K562 (cell line): ENCODE measurements at regions not wholly inside any gene's neighbourhood (a gene's known extent, or its start where the extent isn't known, plus 50 kb on each side); places are given as distances from the start of the nearest gene placed in this dataset.

Source experiments
- ATAC-seq: fragments of 200-7000 bp; cut with Tn5 transposase; 3 replicates; pipeline ENCODE4 v1.9.1; 2020; ENCODE audit warnings: moderate library complexity
- BruUV-seq: library from RNA; stranded (reverse); fragments of 400-500 nt; replicated peaks from 2 replicates; lab custom pipeline; 2021; lab: Mats Ljungman, UMichigan
- CTCF ChIA-PET: fragments of 300-600 bp; formaldehyde crosslinking; extraction: SDS; loops from one replicate; lab custom pipeline; 2021; ENCODE audit warnings: low intra/inter-chr PET ratio; lab: Yijun Ruan, JAX
- POLR2A ChIA-PET: fragments of 300-600, 350-650 bp; sonication (Branson Sonifier 250); formaldehyde crosslinking; extraction: SDS; loops from one replicate; lab custom pipeline; 2021; ENCODE audit warnings: antibody characterized with exemption, inconsistent platforms; lab: Yijun Ruan, JAX
- DNase-seq, 4 experiments: peaks; one replicate each; pipeline versions ENCODE4 v3.0.0 to v3.0.0-alpha.2; 2011 to 2018; ENCODE audit warnings: low spot score in 3 of 4, mixed read lengths in 3 of 4; ENCODE audit errors: extremely low read depth in 1 of 4
- FAIRE-seq: peaks from 2 replicates; lab custom pipeline; 2011; peaks lifted over from hg19 to GRCh38; lab: Jason Lieb, UNC
- H2AFZ ChIP-seq: 2 replicates; pipeline ENCODE4 v1.6.0; 2011; ENCODE audit warnings: low read depth, low read length, control low read depth, inconsistent platforms
- H3K27ac ChIP-seq: fragments of 200-600 bp; 3 replicates; pipeline ENCODE4 v1.8.0; 2011; ENCODE audit warnings: low read depth, mild to moderate bottlenecking, control low read depth, inconsistent platforms, low read length, moderate library complexity, mixed read lengths; ENCODE audit errors: extremely low read depth
- H3K27me3 ChIP-seq, 2 experiments: fragments of 300-600 bp in 1 of 2; 2 replicates in 1 of 2; 3 replicates in 1 of 2; pipeline versions ENCODE4 v1.6.0 to v1.8.0; 2011; ENCODE audit warnings: inconsistent platforms in 2 of 2, low read length in 2 of 2, mild to moderate bottlenecking in 1 of 2, mixed read lengths in 1 of 2, moderate library complexity in 1 of 2; ENCODE audit not compliant: control insufficient read depth in 2 of 2, insufficient read depth in 2 of 2
- H3K36me3 ChIP-seq: fragments of 300-600 bp; 3 replicates; pipeline ENCODE4 v1.8.0; 2011; ENCODE audit warnings: mild to moderate bottlenecking, low read length, inconsistent platforms; ENCODE audit not compliant: control insufficient read depth, insufficient read depth
- H3K4me1 ChIP-seq, 2 experiments: fragments of 200-600 bp in 1 of 2; replicated peaks in 1 of 2; 2 replicates in 1 of 2; 3 replicates in 1 of 2; pipeline versions ENCODE4 v1.5.1 to v1.8.0; 2011; ENCODE audit warnings: inconsistent platforms in 2 of 2, low read length in 2 of 2, mild to moderate bottlenecking in 1 of 2, mixed read lengths in 1 of 2, moderate library complexity in 1 of 2; ENCODE audit not compliant: control insufficient read depth in 2 of 2, insufficient read depth in 2 of 2
- H3K4me2 ChIP-seq: 2 replicates; pipeline ENCODE4 v1.6.1; 2011; ENCODE audit warnings: low read length, control low read depth, inconsistent platforms, mixed read lengths; ENCODE audit not compliant: insufficient read depth
- H3K4me3 ChIP-seq: fragments of 200-600 bp; sonication (generic), shearing (Covaris generic); 2 replicates; pipeline ENCODE4 v1.5.1; 2016; ENCODE audit warnings: control low read depth, inconsistent platforms
- H3K79me2 ChIP-seq: fragments of 200-600 bp; 3 replicates; pipeline ENCODE4 v1.8.0; 2011; ENCODE audit warnings: low read length, inconsistent platforms; ENCODE audit not compliant: control insufficient read depth, insufficient read depth
- H3K9ac ChIP-seq, 2 experiments: 2 replicates each; pipeline versions ENCODE4 v1.6.0 to v1.6.1; 2011; ENCODE audit warnings: low read depth in 2 of 2, low read length in 2 of 2, control low read depth in 1 of 2, inconsistent platforms in 1 of 2, mild to moderate bottlenecking in 1 of 2, mixed read lengths in 1 of 2; ENCODE audit not compliant: insufficient read depth in 1 of 2
- H3K9me1 ChIP-seq: one replicate; pipeline ENCODE4 v1.6.0; 2011; ENCODE audit warnings: inconsistent platforms, mild to moderate bottlenecking, low read length, moderate library complexity; ENCODE audit not compliant: control insufficient read depth, insufficient read depth
- H3K9me3 ChIP-seq: replicated peaks from 2 replicates; pipeline ENCODE4 v1.5.1; 2011; ENCODE audit warnings: low read depth, low read length, inconsistent platforms; ENCODE audit not compliant: control insufficient read depth, insufficient read depth
- H4K20me1 ChIP-seq: replicated peaks from 2 replicates; pipeline ENCODE4 v1.6.1; 2011; ENCODE audit warnings: low read length, inconsistent platforms, mixed read lengths; ENCODE audit not compliant: control insufficient read depth, insufficient read depth
- CHCHD3 ChIP-seq: fragments of 250-450 bp; sonication (Bioruptor Pico); IDR thresholded peaks from 2 replicates; pipeline ENCODE4 v2.1.2; 2022; ENCODE audit warnings: mild to moderate bottlenecking
- FOXJ3 ChIP-seq: sonication (generic); formaldehyde crosslinking; IDR thresholded peaks from 2 replicates; pipeline ENCODE4 v1.4.0; 2020; ENCODE audit warnings: mild to moderate bottlenecking, missing genetic modification reagents
- GABPB2 ChIP-seq: fragments of 250-450 bp; sonication (Bioruptor Pico); conservative IDR thresholded peaks from 2 replicates; pipeline ENCODE4 v1.5.1; 2021; ENCODE audit warnings: mild to moderate bottlenecking
- IRF2 ChIP-seq: sonication (generic); formaldehyde crosslinking; IDR thresholded peaks from 2 replicates; pipeline ENCODE4 v1.8.1; 2022; ENCODE audit warnings: mild to moderate bottlenecking, missing genetic modification reagents
- KDM4B ChIP-seq, 2 experiments: fragments of 450-650 bp in 1 of 2; sonication (generic) in 1 of 2; IDR thresholded peaks; 2 replicates each; pipeline ENCODE4 v1.6.1; 2016 to 2017; ENCODE audit warnings: borderline replicate concordance in 2 of 2, antibody characterized with exemption in 1 of 2, low read depth in 1 of 2, mild to moderate bottlenecking in 1 of 2
- LARP7 ChIP-seq: fragments of 450-650 bp; IDR thresholded peaks from 2 replicates; pipeline ENCODE4 v1.6.1; 2016
- MEIS2 ChIP-seq: fragments of 450-650 bp; IDR thresholded peaks from 2 replicates; pipeline ENCODE4 v1.6.1; 2014; ENCODE audit warnings: mild to moderate bottlenecking; ENCODE audit not compliant: partially characterized antibody
- PHF8 ChIP-seq: fragments of 200-600 bp; sonication (generic); IDR thresholded peaks from 2 replicates; pipeline ENCODE4 v1.6.1; 2012; ENCODE audit warnings: mixed run types, mild to moderate bottlenecking, inconsistent platforms, low read length, moderate library complexity, borderline replicate concordance
- PHTF2 ChIP-seq: fragments of 250-450 bp; sonication (Bioruptor Pico); IDR thresholded peaks from 2 replicates; pipeline ENCODE4 v1.5.0; 2021; ENCODE audit warnings: mild to moderate bottlenecking
- RAD51 ChIP-seq: fragments of 450-650 bp; IDR thresholded peaks from 2 replicates; pipeline ENCODE4 v1.7.1; 2016; ENCODE audit warnings: low read depth, mild to moderate bottlenecking, borderline replicate concordance
- ZNF140 ChIP-seq: fragments of 250-450 bp; sonication (Bioruptor Pico); IDR thresholded peaks from 2 replicates; pipeline ENCODE4 v1.8.0; 2021; ENCODE audit warnings: moderate library complexity, mild to moderate bottlenecking, inconsistent platforms
- ZNF316 ChIP-seq: fragments of 450-650 bp; IDR thresholded peaks from 2 replicates; pipeline ENCODE4 v1.6.1; 2016
- ZNF324 ChIP-seq: fragments of 250-450 bp; sonication (Bioruptor Pico); IDR thresholded peaks from 2 replicates; pipeline ENCODE4 v1.4.0; 2020; ENCODE audit warnings: mild to moderate bottlenecking
- ZNF766 ChIP-seq: fragments of 200-800 bp; sonication (Bioruptor generic); conservative IDR thresholded peaks from 2 replicates; pipeline ENCODE4 v1.6.1; 2016; ENCODE audit warnings: missing genetic modification characterization, missing compliant biosample characterization
- whole genome bisulfite sequencing: fragments of 100-300 bp; shearing (Covaris generic); methylation state at CpG from one replicate; pipeline ENCODE4 v1.1.6; 2016; ENCODE audit warnings: low coverage, mixed read lengths; ENCODE audit not compliant: insufficient coverage; ENCODE audit errors: missing lambda C conversion rate; 5-methylcytosine and 5-hydroxymethylcytosine counted together
- in situ Hi-C: fragments of 300-500 bp; cut with MboI; formaldehyde crosslinking; loops from 4 replicates; pipeline ENCODE4 v1.15.0; 2018; ENCODE audit warnings: inconsistent platforms, mixed read lengths
- intact Hi-C: fragments of 100-400 bp; cut with micrococcal nuclease; formaldehyde crosslinking; loops from 2 replicates; pipeline ENCODE4 v1.14.2; 2022
- TF ChIP-seq, protein P1 (sequence below): sonication (generic); formaldehyde crosslinking; IDR thresholded peaks from 2 replicates; pipeline ENCODE4 v1.8.0; 2023; ENCODE audit warnings: mild to moderate bottlenecking, missing genetic modification reagents
- TF ChIP-seq, protein P2 (sequence below): fragments of 450-650 bp; IDR thresholded peaks from 2 replicates; pipeline ENCODE4 v1.6.1; 2016; ENCODE audit warnings: borderline replicate concordance

DNA sequence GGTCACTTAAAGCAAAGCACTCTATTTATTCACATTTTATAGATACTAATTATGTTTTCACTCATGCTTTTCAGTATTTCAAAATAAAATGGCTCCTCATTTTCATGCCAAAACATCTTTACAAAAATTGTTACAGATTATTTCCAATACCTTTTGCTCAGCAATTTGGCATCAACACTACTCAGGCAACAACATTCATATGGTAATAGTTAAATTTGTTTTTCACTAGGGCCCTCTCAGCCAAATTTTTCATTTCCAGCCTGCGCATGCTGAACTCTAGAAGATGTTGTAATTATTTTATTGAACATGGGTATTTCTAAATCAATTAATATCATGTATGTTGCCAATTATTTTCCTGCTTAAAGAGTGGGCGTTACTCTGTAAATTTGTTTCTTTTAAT is 225.6 kb downstream of the ANTXR2 start:
- ATAC-seq, result no peak
- no peaks in the 10 kb centered on the region for H3K9me1 ChIP-seq
- CTCF ChIA-PET, result no interaction called here
- H3K36me3 ChIP-seq, result no peaks in the 10 kb centered on the region
- no peaks in the 10 kb centered on the region for H4K20me1 ChIP-seq
- no peak overlapping the region for H3K27ac ChIP-seq
- FAIRE-seq, result no peak
- H3K4me2 ChIP-seq, result no peak overlapping the region
- in situ Hi-C loops, result no loop called here
- 50% methylated on average over 2 of the region's 2 CpGs for WGBS
- no peak for DNase-seq
- TF ChIP-seq ZNF324 (CRISPR knock-in tag) (no peak), MEIS2 (no peak), RAD51 (no peak), FOXJ3 (no peak), CHCHD3 (CRISPR knock-in tag) (no peak), GABPB2 (CRISPR knock-in tag) (no peak), KDM4B (IDR thresholded peaks at IDR 0.05; ENCODE audit: borderline replicate concordance in 2 of 2, low read depth in 1 of 2) (no peak), PHF8 (no peak), ZNF766 (CRISPR knock-in tag) (no peak), PHTF2 (CRISPR knock-in tag) (no peak), LARP7 (no peak), IRF2 (CRISPR knock-in tag) (no peak), ZNF316 (no peak), ZNF140 (CRISPR knock-in tag) (no peak)
- TF ChIP-seq, protein P1, sequence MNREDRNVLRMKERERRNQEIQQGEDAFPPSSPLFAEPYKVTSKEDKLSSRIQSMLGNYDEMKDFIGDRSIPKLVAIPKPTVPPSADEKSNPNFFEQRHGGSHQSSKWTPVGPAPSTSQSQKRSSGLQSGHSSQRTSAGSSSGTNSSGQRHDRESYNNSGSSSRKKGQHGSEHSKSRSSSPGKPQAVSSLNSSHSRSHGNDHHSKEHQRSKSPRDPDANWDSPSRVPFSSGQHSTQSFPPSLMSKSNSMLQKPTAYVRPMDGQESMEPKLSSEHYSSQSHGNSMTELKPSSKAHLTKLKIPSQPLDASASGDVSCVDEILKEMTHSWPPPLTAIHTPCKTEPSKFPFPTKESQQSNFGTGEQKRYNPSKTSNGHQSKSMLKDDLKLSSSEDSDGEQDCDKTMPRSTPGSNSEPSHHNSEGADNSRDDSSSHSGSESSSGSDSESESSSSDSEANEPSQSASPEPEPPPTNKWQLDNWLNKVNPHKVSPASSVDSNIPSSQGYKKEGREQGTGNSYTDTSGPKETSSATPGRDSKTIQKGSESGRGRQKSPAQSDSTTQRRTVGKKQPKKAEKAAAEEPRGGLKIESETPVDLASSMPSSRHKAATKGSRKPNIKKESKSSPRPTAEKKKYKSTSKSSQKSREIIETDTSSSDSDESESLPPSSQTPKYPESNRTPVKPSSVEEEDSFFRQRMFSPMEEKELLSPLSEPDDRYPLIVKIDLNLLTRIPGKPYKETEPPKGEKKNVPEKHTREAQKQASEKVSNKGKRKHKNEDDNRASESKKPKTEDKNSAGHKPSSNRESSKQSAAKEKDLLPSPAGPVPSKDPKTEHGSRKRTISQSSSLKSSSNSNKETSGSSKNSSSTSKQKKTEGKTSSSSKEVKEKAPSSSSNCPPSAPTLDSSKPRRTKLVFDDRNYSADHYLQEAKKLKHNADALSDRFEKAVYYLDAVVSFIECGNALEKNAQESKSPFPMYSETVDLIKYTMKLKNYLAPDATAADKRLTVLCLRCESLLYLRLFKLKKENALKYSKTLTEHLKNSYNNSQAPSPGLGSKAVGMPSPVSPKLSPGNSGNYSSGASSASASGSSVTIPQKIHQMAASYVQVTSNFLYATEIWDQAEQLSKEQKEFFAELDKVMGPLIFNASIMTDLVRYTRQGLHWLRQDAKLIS (CRISPR knock-in tag), result no peak
- TF ChIP-seq, protein P2, sequence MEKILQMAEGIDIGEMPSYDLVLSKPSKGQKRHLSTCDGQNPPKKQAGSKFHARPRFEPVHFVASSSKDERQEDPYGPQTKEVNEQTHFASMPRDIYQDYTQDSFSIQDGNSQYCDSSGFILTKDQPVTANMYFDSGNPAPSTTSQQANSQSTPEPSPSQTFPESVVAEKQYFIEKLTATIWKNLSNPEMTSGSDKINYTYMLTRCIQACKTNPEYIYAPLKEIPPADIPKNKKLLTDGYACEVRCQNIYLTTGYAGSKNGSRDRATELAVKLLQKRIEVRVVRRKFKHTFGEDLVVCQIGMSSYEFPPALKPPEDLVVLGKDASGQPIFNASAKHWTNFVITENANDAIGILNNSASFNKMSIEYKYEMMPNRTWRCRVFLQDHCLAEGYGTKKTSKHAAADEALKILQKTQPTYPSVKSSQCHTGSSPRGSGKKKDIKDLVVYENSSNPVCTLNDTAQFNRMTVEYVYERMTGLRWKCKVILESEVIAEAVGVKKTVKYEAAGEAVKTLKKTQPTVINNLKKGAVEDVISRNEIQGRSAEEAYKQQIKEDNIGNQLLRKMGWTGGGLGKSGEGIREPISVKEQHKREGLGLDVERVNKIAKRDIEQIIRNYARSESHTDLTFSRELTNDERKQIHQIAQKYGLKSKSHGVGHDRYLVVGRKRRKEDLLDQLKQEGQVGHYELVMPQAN, result no peak
- TF ChIP-seq, all 486 proteins: peak for 0
- Histone ChIP-seq H3K9me3 (peaks cover 2% of the 10 kb centered on the region), H3K9ac (no peak overlapping the region), H3K4me1 (peaks cover 0 to 6% of the 10 kb centered on the region in 2 experiments; a peak in 2 of 5 replicates), H3K79me2 (no peaks in the 10 kb centered on the region), H3K27me3 (no peaks in the 10 kb centered on the region), H2AFZ (no peak overlapping the region), H3K4me3 (no peak overlapping the region)
- POLR2A ChIA-PET, result no interaction called here
- BruUV-seq, result no TSS peak
- intact Hi-C loops, result no loop called here
